ENCODE measurements at regions not wholly inside any gene's neighbourhood (a gene's known extent, or its start where the extent isn't known, plus 50 kb on each side); places are given as distances from the start of the nearest gene placed in this dataset.

DNA sequence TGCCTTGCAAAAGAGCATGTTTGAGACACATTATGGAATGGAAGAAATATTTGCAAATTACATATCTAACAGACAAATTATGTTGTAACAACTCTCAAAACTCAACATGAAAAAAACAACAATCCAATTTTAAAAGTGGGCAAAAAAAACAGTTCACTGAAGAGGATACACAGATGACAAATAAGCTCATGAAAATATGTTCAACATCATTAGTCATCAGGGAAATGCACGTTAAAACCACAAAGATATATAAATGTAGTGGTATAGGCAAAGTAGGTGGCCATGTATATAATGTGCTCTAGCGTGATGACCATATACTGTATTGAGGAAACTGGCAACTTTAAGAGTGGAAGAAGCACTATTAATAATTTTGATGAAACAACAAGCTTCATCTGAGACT is 220.1 kb downstream of the IRS1 start:
- DNase-seq: no peak
- Histone ChIP-seq H3K9me3 (ENCODE audit: low read length) (no peaks in the 10 kb centered on the region), H3K4me2 (ENCODE audit: low read depth, low read length, poor library complexity, severe bottlenecking) (no peak overlapping the region), H3K27me3 (ENCODE audit: low read length) (no peaks in the 10 kb centered on the region), H3K4me3 (ENCODE audit: low read length) (no peak overlapping the region), H3K36me3 (ENCODE audit: insufficient read depth, low read length) (no peaks in the 10 kb centered on the region), H3K4me1 (ENCODE audit: low read length) (no peaks in the 10 kb centered on the region), H2AFZ (ENCODE audit: low read length) (no peak overlapping the region), H3K27ac (ENCODE audit: low read length) (no peak overlapping the region), H3K79me2 (ENCODE audit: low read length) (no peaks in the 10 kb centered on the region), H4K20me1 (ENCODE audit: insufficient read depth, low read depth, low read length) (no peaks in the 10 kb centered on the region), H3K9me2 (replicated peaks; ENCODE audit: insufficient read depth, low read length) (no peaks in the 10 kb centered on the region), H3K9ac (ENCODE audit: low read length) (no peak overlapping the region)

DNA sequence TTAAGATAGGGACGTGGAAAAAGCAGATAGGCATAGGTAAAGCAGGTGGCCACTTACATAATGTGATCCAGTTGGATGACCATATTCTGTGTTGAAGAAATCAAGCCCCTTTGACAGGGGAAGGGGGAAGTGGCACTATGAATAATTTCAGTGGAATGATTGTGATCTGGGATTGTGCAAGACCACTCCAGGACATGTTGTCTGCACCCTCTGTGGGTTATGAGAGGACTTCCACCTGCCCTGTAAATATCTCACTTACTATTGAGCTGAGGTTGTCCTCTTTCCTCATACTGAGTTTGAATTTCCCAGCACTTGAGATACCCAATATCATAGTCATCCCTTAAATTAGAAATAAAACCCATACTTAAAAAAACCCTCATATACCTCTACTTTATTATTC is 220.7 kb downstream of the IRS1 start:
- Histone ChIP-seq H3K36me3 (ENCODE audit: insufficient read depth, low read length) (no peaks in the 10 kb centered on the region), H3K9me2 (replicated peaks; ENCODE audit: insufficient read depth, low read length) (no peaks in the 10 kb centered on the region), H3K27ac (ENCODE audit: low read length) (no peak overlapping the region), H3K9me3 (ENCODE audit: low read length) (no peaks in the 10 kb centered on the region), H3K27me3 (ENCODE audit: low read length) (no peaks in the 10 kb centered on the region), H3K79me2 (ENCODE audit: low read length) (no peaks in the 10 kb centered on the region), H3K4me2 (ENCODE audit: low read depth, low read length, poor library complexity, severe bottlenecking) (no peak overlapping the region), H2AFZ (ENCODE audit: low read length) (no peak overlapping the region), H4K20me1 (ENCODE audit: insufficient read depth, low read depth, low read length) (no peaks in the 10 kb centered on the region), H3K4me1 (ENCODE audit: low read length) (no peaks in the 10 kb centered on the region), H3K4me3 (ENCODE audit: low read length) (no peak overlapping the region), H3K9ac (ENCODE audit: low read length) (no peak overlapping the region)
- no peak for DNase-seq

DNA sequence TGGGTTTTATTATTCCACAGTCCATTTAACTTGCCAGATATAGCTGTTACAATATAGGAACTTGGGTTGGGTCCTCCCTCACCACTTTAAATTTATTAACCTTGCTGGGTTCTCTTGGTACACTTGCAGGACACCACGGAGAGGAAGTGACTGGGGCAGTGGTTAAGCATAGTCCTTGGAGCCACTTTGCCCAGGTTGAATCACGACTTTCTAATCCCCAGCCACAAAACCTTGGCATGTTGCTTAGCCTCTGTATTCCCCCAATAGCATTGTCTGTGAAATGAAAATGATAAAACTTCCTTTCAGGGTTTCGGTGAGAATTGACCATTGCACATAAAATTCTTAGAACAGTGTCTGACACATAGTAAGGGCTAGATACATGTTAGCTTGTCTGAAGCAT is 221.2 kb downstream of the IRS1 start:
- Histone ChIP-seq H3K4me2 (ENCODE audit: low read depth, low read length, poor library complexity, severe bottlenecking) (no peak overlapping the region), H2AFZ (ENCODE audit: low read length) (no peak overlapping the region), H3K9me2 (replicated peaks; ENCODE audit: insufficient read depth, low read length) (no peaks in the 10 kb centered on the region), H3K79me2 (ENCODE audit: low read length) (no peaks in the 10 kb centered on the region), H3K4me1 (ENCODE audit: low read length) (no peaks in the 10 kb centered on the region), H3K9ac (ENCODE audit: low read length) (no peak overlapping the region), H3K27me3 (ENCODE audit: low read length) (no peaks in the 10 kb centered on the region), H3K36me3 (ENCODE audit: insufficient read depth, low read length) (no peaks in the 10 kb centered on the region), H3K9me3 (ENCODE audit: low read length) (no peaks in the 10 kb centered on the region), H3K27ac (ENCODE audit: low read length) (no peak overlapping the region), H3K4me3 (ENCODE audit: low read length) (no peak overlapping the region), H4K20me1 (ENCODE audit: insufficient read depth, low read depth, low read length) (no peaks in the 10 kb centered on the region)
- DNase-seq: no peak

DNA sequence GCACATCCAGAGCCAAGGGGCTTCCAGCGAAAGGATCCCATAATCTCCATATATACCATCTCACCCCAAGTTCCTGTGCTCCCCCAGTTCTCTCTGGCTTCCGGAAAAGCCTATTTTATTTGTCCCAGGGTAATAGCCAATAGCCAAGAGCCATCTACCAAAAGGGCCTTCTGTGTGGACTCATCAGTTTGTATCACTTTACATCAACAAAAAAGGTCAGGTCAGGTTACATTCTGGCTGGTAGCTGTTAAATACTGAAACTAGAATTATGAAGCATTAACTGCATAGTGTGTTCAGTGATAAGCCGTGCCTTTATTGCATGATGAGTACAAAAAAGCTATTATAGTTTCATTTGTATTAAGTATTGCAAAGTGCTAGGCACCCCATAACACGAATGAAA is 223.7 kb downstream of the IRS1 start:
- H3K79me2 ChIP-seq (ENCODE audit: low read length): no peaks in the 10 kb centered on the region
- H2AFZ ChIP-seq (ENCODE audit: low read length): no peak overlapping the region
- no peaks in the 10 kb centered on the region for H4K20me1 ChIP-seq (ENCODE audit: insufficient read depth, low read depth, low read length)
- no peak overlapping the region for H3K27ac ChIP-seq (ENCODE audit: low read length)
- no peaks in the 10 kb centered on the region for H3K9me3 ChIP-seq (ENCODE audit: low read length)
- H3K4me2 ChIP-seq (ENCODE audit: low read depth, low read length, poor library complexity, severe bottlenecking): no peak overlapping the region
- no peaks in the 10 kb centered on the region for H3K4me1 ChIP-seq (ENCODE audit: low read length)
- H3K9me2 ChIP-seq (replicated peaks; ENCODE audit: insufficient read depth, low read length): no peaks in the 10 kb centered on the region
- no peak overlapping the region for H3K4me3 ChIP-seq (ENCODE audit: low read length)
- no peaks in the 10 kb centered on the region for H3K36me3 ChIP-seq (ENCODE audit: insufficient read depth, low read length)
- H3K27me3 ChIP-seq (ENCODE audit: low read length): no peaks in the 10 kb centered on the region
- DNase-seq: no peak
- H3K9ac ChIP-seq (ENCODE audit: low read length): no peak overlapping the region

DNA sequence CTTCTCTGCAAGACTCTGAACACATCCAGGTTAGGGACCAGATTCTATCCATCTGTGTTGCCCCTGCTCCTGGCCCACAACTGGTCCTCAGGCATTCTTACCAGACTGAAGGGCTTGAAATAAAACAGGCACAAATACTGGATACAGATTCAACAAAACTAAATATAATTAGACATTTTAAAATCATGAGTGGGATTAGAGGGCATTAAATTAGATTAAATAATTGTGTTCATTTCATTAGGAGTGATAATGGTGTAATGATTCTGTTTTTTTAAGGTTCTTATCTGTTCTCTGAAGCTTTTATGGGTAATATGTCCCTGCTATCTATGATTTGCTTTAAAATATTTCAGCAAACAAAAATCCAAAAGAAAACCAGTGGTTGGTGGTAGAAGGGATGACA is 226.5 kb downstream of the IRS1 start:
- H3K9ac ChIP-seq (ENCODE audit: low read length): no peak overlapping the region
- no peaks in the 10 kb centered on the region for H3K79me2 ChIP-seq (ENCODE audit: low read length)
- no peaks in the 10 kb centered on the region for H3K4me1 ChIP-seq (ENCODE audit: low read length)
- DNase-seq: no peak
- H3K9me3 ChIP-seq (ENCODE audit: low read length): no peaks in the 10 kb centered on the region
- H3K27me3 ChIP-seq (ENCODE audit: low read length): no peaks in the 10 kb centered on the region
- H3K36me3 ChIP-seq (ENCODE audit: insufficient read depth, low read length): no peaks in the 10 kb centered on the region
- H4K20me1 ChIP-seq (ENCODE audit: insufficient read depth, low read depth, low read length): no peaks in the 10 kb centered on the region
- no peak overlapping the region for H3K4me2 ChIP-seq (ENCODE audit: low read depth, low read length, poor library complexity, severe bottlenecking)
- H3K9me2 ChIP-seq (replicated peaks; ENCODE audit: insufficient read depth, low read length): no peaks in the 10 kb centered on the region
- no peak overlapping the region for H3K27ac ChIP-seq (ENCODE audit: low read length)
- no peak overlapping the region for H2AFZ ChIP-seq (ENCODE audit: low read length)
- H3K4me3 ChIP-seq (ENCODE audit: low read length): no peak overlapping the region

DNA sequence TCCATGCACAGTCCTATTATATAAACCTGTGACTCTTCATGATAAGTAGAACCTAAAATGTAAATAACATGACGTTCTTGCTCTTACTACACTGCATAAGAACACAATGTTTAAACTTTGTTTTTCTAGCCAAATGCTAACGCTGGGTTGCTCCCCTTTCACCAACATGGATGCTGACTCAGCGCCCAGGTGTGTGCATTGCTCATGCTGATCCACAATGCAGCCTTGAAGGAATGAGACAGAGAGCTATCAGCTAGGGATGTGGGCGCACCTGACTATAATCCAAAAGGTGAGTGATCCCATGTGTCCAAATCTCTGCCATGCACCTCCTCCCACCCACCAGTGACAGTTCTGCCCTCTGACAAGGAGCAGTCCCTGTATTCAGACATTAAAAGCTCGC is 235.0 kb downstream of the IRS1 start:
- no peaks in the 10 kb centered on the region for H3K9me3 ChIP-seq (ENCODE audit: low read length)
- H3K9ac ChIP-seq (ENCODE audit: low read length): no peak overlapping the region
- no peak overlapping the region for H3K27ac ChIP-seq (ENCODE audit: low read length)
- H4K20me1 ChIP-seq (ENCODE audit: insufficient read depth, low read depth, low read length): no peaks in the 10 kb centered on the region
- no peak overlapping the region for H2AFZ ChIP-seq (ENCODE audit: low read length)
- H3K4me3 ChIP-seq (ENCODE audit: low read length): no peak overlapping the region
- H3K4me2 ChIP-seq (ENCODE audit: low read depth, low read length, poor library complexity, severe bottlenecking): no peak overlapping the region
- no peaks in the 10 kb centered on the region for H3K36me3 ChIP-seq (ENCODE audit: insufficient read depth, low read length)
- H3K4me1 ChIP-seq (ENCODE audit: low read length): no peaks in the 10 kb centered on the region
- H3K9me2 ChIP-seq (replicated peaks; ENCODE audit: insufficient read depth, low read length): 0 out of 2 replicates have a peak, but pooled peaks cover 5% of the 10 kb centered on the region
- no peak for DNase-seq
- H3K79me2 ChIP-seq (ENCODE audit: low read length): no peaks in the 10 kb centered on the region
- no peaks in the 10 kb centered on the region for H3K27me3 ChIP-seq (ENCODE audit: low read length)

DNA sequence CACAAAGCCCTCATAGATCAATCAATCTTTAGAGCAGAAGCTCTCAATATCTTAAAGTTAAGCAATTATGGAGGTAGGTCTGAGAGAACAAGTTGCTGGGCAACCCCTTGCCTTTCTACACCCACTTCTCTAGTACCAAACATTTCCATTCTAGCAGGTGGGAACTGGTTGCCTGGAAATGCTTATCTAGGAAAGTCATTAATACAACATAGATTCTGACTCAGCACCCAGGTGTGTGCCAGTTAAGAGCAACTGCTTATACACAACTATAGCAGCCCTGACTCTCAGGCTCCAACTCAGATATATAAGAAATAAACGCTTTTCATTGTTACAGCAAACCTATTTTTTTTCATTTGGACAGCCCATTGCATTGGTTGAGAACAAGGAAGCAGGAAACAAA is 237.7 kb downstream of the IRS1 start:
- no peak for DNase-seq
- Histone ChIP-seq H3K79me2 (ENCODE audit: low read length) (no peaks in the 10 kb centered on the region), H3K36me3 (ENCODE audit: insufficient read depth, low read length) (no peaks in the 10 kb centered on the region), H3K9me2 (replicated peaks; ENCODE audit: insufficient read depth, low read length) (0 out of 2 replicates have a peak, but pooled peaks cover 5% of the 10 kb centered on the region), H3K27me3 (ENCODE audit: low read length) (no peaks in the 10 kb centered on the region), H3K9me3 (ENCODE audit: low read length) (no peaks in the 10 kb centered on the region), H3K4me3 (ENCODE audit: low read length) (no peak overlapping the region), H3K4me1 (ENCODE audit: low read length) (no peaks in the 10 kb centered on the region), H4K20me1 (ENCODE audit: insufficient read depth, low read depth, low read length) (no peaks in the 10 kb centered on the region), H3K27ac (ENCODE audit: low read length) (no peak overlapping the region), H3K4me2 (ENCODE audit: low read depth, low read length, poor library complexity, severe bottlenecking) (no peak overlapping the region), H2AFZ (ENCODE audit: low read length) (no peak overlapping the region), H3K9ac (ENCODE audit: low read length) (no peak overlapping the region)

DNA sequence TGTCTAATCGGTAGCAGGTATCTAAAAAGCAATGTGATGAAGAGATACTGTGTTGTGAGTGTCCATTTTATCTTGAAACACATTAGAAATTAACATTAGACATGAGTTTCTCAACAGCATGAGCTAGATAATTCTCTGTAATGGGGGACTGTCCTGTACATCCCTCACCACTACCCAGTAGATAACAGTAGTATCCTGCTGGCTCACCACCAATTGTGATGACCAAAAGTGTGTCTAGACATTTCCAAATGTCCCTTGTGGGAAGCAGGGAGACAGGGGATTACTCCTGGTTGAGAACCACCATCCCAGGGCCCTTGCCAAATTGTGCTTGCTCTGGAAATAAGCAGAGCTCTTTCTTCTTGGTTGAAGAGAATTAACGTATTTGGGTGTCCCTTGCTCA is 239.3 kb downstream of the IRS1 start:
- no peak overlapping the region for H3K9ac ChIP-seq (ENCODE audit: low read length)
- no peak for DNase-seq
- H3K9me2 ChIP-seq (replicated peaks; ENCODE audit: insufficient read depth, low read length): 0 out of 2 replicates have a peak, but pooled peaks cover 5% of the 10 kb centered on the region
- H4K20me1 ChIP-seq (ENCODE audit: insufficient read depth, low read depth, low read length): no peaks in the 10 kb centered on the region
- no peaks in the 10 kb centered on the region for H3K36me3 ChIP-seq (ENCODE audit: insufficient read depth, low read length)
- H3K4me3 ChIP-seq (ENCODE audit: low read length): no peak overlapping the region
- no peaks in the 10 kb centered on the region for H3K4me1 ChIP-seq (ENCODE audit: low read length)
- H3K4me2 ChIP-seq (ENCODE audit: low read depth, low read length, poor library complexity, severe bottlenecking): no peak overlapping the region
- H3K9me3 ChIP-seq (ENCODE audit: low read length): no peaks in the 10 kb centered on the region
- no peaks in the 10 kb centered on the region for H3K79me2 ChIP-seq (ENCODE audit: low read length)
- H3K27me3 ChIP-seq (ENCODE audit: low read length): no peaks in the 10 kb centered on the region
- no peak overlapping the region for H2AFZ ChIP-seq (ENCODE audit: low read length)
- no peak overlapping the region for H3K27ac ChIP-seq (ENCODE audit: low read length)

DNA sequence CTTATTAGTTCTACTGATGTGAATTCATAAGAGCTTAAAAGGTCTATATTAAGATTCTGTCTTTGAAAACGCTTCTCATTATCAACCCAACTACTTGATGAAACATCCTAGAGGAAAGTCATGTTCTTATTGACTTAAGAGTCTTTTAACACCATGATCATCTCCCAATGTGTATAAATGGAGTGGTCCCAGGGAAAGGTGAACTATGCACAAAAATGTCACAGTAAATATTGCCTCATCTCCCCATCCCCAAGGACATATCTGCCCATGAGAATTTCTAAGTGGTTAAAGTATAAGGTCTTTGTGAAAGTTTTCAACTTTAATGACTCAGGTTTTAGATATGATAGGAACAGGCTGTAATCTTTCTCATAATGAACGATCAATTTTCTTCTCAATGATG is 240.1 kb downstream of the IRS1 start:
- H3K9me3 ChIP-seq (ENCODE audit: low read length): no peaks in the 10 kb centered on the region
- no peak for DNase-seq
- H3K4me1 ChIP-seq (ENCODE audit: low read length): no peaks in the 10 kb centered on the region
- H3K4me3 ChIP-seq (ENCODE audit: low read length): no peak overlapping the region
- no peak overlapping the region for H3K4me2 ChIP-seq (ENCODE audit: low read depth, low read length, poor library complexity, severe bottlenecking)
- no peaks in the 10 kb centered on the region for H3K36me3 ChIP-seq (ENCODE audit: insufficient read depth, low read length)
- 0 out of 2 replicates have a peak, but pooled peaks cover 5% of the 10 kb centered on the region for H3K9me2 ChIP-seq (replicated peaks; ENCODE audit: insufficient read depth, low read length)
- no peak overlapping the region for H3K27ac ChIP-seq (ENCODE audit: low read length)
- H4K20me1 ChIP-seq (ENCODE audit: insufficient read depth, low read depth, low read length): no peaks in the 10 kb centered on the region
- H3K27me3 ChIP-seq (ENCODE audit: low read length): no peaks in the 10 kb centered on the region
- H3K9ac ChIP-seq (ENCODE audit: low read length): no peak overlapping the region
- no peaks in the 10 kb centered on the region for H3K79me2 ChIP-seq (ENCODE audit: low read length)
- no peak overlapping the region for H2AFZ ChIP-seq (ENCODE audit: low read length)
